ENCODE measurements at regions not wholly inside any gene's neighbourhood (a gene's known extent, or its start where the extent isn't known, plus 50 kb on each side); places are given as distances from the start of the nearest gene placed in this dataset.
"Not testable (repeated sequence)": the region's sequence is repeated elsewhere in the genome, so short reads cannot be mapped to it uniquely, and the experiment has no call there.

DNA sequence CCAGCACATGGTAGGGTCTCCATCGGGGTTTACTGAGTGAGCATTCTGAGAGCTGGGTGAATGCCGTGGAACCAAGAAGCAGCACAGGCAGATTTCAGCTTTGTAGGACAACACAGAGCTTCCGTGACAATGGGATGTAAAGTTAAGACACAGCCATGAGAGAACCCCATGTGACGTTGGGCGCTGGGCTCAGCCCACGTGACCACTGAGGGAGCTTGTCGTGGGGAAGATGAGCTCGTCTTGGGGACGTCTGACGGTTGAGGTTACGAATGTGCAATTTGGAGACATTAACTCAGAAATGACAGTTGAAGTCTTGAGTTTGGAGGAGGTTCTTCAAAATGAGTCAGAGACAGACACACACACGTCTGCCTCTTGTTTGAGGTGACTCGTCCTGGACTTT lies 51.5 kb upstream of the MUC20 start:
- H3K36me3 ChIP-seq; H3K27me3 ChIP-seq; intact Hi-C loops (cut with DNase I; ENCODE audit: low total_unique reads): not testable (repeated sequence)

DNA sequence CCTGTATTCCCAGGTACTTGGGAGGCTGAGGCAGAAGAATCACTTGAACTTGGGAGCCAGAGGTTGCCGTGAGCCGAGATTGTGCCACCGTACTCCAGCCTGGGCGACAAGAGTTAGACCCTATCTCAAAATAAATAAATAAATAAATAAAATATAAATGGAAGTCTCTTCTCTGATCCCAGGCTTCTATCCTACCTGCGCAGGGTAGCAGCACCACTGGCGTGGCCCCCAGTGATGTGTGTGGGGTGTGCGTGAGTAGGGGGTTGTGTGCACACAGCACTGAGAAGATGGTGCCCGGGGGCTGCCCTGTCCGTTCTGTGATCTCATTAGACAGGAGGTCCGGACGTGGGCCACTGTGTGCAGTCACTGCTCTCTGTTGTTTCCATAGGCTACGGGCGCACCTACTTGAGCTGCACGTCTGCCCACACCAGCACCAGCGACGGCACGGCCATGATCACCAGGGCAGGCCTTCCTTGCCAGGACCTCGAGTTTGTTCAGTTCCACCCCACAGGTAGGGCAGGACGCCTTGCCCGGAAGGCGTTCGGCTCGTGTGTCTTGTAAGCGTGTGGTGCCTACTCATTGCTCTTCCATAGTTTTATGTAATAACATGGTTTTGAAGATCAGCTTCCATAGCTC lies 52.5 kb upstream of the MUC20 start:
- intact Hi-C loops (cut with DNase I; ENCODE audit: low total_unique reads); H3K4me1 ChIP-seq; H3K9me3 ChIP-seq; H3K36me3 ChIP-seq; H3K27ac ChIP-seq; H3K4me3 ChIP-seq; H3K27me3 ChIP-seq; DNase-seq: not testable (repeated sequence)

More for the DNA sequence above, 51.5 kb upstream of the MUC20 start:
- not testable (repeated sequence) for H3K9me3 ChIP-seq, H3K4me1 ChIP-seq, H3K27ac ChIP-seq, H3K4me3 ChIP-seq, DNase-seq

DNA sequence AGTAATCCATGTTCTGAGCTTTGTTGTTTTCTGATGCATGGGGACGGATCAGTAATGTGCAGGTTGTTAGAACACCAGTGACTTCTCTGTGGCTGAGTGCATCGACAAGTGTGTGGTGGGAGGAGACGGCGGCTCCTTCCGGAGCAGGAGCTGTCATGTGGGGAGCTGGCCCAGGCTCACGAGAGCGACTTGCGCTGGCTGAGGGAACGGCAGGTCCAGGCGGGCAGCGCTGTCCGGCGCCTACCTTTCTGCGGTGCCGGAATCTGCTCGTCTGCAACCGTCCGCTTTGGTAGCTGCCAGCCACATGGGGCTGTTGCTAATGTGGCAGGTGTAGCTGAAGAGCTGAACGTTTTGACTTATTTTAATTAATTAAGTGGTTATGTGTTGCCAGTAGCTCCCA lies 55.5 kb upstream of the MUC20 start:
- H3K9me3 ChIP-seq; intact Hi-C loops (cut with DNase I; ENCODE audit: low total_unique reads); DNase-seq; H3K4me1 ChIP-seq; H3K36me3 ChIP-seq; H3K27me3 ChIP-seq; H3K4me3 ChIP-seq; H3K27ac ChIP-seq: not testable (repeated sequence)

DNA sequence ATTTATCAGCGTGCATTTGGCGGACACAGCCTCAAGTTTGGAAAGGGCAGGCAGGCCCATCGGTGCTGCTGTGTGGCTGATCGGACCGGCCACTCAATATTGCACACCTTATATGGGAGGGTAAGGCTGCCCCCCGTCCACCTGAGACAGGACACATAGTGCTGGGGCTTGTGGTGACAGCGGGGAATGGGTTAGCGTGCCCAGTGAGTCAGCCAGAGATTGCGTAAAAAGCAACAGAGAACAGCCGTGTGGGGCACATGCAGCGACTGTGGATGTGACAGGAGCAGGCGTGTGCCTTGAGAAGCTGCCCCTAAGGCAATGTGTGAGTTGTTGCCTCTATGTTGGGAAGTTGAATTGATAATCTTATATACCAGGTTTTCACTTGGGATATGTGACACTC lies 56.6 kb upstream of the MUC20 start:
- intact Hi-C loops (cut with DNase I; ENCODE audit: low total_unique reads); H3K36me3 ChIP-seq; DNase-seq; H3K9me3 ChIP-seq; H3K4me1 ChIP-seq; H3K4me3 ChIP-seq; H3K27me3 ChIP-seq; H3K27ac ChIP-seq: not testable (repeated sequence)

DNA sequence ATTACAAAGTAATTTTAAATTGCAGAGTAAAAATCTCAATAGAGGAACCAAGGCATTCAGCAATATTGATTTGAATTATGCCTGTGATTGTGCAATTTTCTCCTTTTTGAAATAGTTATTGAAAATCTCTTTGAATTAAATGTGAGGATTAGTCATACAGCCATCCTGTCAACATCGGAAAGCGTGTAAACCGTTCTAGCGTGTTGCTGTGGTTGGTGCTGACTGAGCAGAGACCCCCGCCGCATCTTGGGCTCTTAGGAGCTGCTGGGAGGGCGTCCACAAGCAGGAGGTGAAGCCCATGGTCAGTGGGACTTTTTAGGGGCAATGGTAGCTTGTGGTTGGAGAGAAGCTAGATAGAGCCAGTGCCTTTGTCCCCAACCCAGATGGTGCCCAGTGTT lies 61.6 kb upstream of the MUC20 start:
- DNase-seq; H3K4me1 ChIP-seq; H3K27ac ChIP-seq; intact Hi-C loops (cut with DNase I; ENCODE audit: low total_unique reads); H3K9me3 ChIP-seq; H3K27me3 ChIP-seq; H3K36me3 ChIP-seq: not testable (repeated sequence)
- peak overlapping the region in 1 of 2 donors; percentile 14 for H3K4me3 ChIP-seq

DNA sequence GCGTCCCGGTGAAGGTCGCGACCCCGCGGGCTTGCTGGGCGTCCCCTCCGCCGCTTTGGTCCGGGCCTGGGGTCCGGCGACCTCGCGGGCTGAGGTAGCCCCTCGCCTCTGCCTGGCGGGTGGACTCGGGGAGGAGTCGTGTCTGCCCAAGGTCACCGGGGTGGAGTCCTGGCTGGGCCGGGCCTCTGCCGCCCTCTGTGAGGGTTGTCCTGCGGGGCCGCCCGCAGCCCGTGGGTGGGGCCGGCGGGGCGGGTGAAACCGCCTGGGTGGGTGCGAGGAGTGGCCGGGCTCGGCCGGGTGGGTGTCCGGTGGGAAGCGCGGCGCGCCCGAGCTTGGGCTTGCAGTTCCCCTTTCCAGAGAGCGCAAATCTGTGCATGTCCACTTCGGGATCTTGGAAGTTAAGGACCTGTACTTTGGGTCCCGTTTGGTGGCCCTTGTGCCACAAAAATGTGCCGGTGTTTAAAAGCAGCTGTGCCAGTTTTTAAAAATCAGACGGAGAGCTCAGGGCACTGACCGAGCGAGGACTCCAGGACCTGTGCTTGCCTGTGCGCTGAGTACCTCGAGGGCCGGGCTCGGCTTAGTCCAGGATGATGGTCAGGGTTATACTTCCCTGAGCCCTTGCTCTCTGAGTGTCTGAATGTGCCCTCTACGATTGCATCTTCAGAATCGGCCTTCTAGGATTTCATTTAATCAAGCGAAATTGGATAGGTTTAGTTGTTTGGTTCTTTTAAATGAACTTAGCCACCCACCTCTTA lies 62.2 kb upstream of the MUC20 start:
- H3K9me3 ChIP-seq; H3K36me3 ChIP-seq; H3K4me1 ChIP-seq; H3K27me3 ChIP-seq; intact Hi-C loops (cut with DNase I; ENCODE audit: low total_unique reads); DNase-seq: not testable (repeated sequence)
- peak overlapping the region in 1 of 2 donors; percentile 79 for H3K27ac ChIP-seq
- H3K4me3 ChIP-seq, result peak overlapping the region; percentile 51 to 53

DNA sequence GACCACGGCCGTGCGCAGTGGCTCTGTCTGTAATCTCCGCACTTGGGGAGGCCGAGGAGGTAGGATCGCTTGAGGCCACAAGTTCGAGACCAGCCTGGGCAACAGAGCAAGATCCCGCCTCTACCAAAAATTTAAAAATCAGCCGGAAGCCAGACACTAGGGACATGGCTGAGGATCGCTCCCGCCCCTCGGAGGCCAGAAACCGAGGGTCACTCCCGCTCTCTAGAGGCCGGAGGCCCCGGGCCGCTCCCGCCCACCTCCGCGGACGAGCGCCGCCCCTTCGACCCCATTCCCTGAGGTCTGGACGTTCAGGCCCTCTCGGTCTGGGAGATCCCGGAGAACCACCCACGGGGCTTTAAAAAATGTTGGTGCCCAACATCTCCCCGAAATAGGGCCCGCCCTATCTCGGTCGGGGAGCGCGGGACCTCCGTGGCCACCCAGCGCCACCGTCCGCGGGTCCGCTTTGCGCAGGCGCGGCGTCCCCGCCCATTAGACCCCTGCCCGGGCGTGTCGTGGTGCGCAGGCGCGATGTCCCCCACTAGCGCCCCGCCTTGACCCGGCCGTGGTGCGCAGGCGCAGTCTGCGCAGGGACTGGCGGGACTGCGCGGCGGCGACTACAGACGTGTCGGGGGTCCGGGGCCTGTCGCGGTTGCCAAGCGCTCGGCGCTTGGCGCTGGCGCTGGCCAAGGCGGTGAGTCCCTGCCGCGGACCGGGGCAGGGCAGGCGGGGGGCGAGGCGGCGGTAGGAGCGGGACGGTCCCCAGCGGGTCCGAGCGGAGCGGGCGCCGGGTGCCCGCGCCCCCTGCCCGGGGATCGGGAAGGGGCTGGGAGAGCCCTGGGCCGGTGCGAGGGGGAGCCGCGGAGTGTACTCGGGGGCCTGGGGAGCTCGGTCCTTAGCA lies 63.1 kb upstream of the MUC20 start:
- H3K36me3 ChIP-seq; intact Hi-C loops (cut with DNase I; ENCODE audit: low total_unique reads): not testable (repeated sequence)

DNA sequence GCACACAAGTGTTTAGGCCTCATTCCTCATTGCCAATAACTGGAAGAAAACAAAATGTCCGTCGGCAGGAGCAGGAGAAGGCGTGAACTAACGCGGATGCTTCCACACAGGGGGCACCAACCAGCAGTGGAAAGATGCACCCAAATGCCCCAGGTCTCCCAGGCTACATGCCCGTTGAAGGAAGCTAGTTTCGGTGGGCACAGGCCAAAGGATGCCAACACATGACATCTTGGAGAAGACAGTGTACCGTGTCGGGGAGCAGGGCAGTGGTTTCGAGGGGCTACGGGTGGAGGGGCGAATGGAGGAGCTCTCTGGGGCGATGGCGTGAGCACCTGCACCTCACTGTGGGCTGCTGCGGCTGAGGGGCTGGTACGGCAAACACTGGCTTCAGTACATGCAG lies 64.7 kb upstream of the MUC20 start:
- H3K4me1 ChIP-seq; DNase-seq; H3K9me3 ChIP-seq; H3K27ac ChIP-seq; H3K4me3 ChIP-seq; H3K36me3 ChIP-seq; intact Hi-C loops (cut with DNase I; ENCODE audit: low total_unique reads); H3K27me3 ChIP-seq: not testable (repeated sequence)

More for the DNA sequence above, 63.1 kb upstream of the MUC20 start:
- TF ChIP-seq POLR2A (IDR thresholded peaks at IDR 0.05), result peak in 1 of 2 donors; percentile 83
- peak; percentile 88 to 94 for DNase-seq
- Histone ChIP-seq H3K4me3 (peak overlapping the region; percentile 51 to 53), H3K27ac (peak overlapping the region; percentile 79 to 86)
- H3K4me1 ChIP-seq, H3K27me3 ChIP-seq, H3K9me3 ChIP-seq: not testable (repeated sequence)

DNA sequence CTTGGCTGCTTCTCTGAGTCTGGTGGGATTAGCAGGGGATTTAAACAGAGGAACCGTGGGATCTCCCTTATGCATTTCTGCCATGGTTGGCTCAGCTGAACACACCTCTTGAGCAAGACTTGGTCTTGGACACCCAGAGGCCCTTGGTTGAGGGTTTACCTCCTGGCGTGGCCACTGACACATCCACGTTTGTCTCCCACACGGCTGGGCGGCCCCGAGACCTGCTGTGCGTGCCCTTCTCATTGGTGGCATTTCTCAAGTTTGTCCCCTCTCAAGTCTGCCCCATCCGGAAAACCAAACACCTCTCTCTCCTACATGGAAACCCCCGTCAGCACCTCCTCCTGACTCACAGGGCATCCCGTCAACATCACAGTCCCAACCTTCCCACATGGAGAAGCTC lies 66.0 kb upstream of the MUC20 start:
- H3K36me3 ChIP-seq; H3K27ac ChIP-seq; DNase-seq; H3K4me1 ChIP-seq; H3K9me3 ChIP-seq; H3K27me3 ChIP-seq; H3K4me3 ChIP-seq; intact Hi-C loops (cut with DNase I; ENCODE audit: low total_unique reads): not testable (repeated sequence)

DNA sequence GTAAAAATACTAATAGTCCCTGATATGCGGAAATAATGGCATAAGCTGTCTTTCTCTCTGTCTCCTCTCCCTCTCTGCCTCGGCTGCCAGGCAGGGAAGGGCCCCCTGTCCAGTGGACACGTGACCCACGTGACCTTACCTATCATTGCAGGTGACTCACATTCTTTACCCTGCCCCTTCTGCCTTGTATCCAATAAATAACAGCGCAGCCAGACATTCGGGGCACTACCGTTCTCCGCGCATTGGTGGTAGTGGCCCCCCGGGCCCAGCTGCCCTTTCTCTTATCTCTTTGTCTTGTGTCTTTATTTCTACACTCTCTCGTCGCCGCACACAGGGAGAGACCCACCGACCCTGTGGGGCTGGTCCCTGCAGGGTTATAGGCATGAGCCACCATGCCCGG lies 66.6 kb upstream of the MUC20 start:
- intact Hi-C loops (cut with DNase I; ENCODE audit: low total_unique reads); H3K27me3 ChIP-seq; H3K4me1 ChIP-seq; H3K4me3 ChIP-seq; H3K9me3 ChIP-seq; H3K36me3 ChIP-seq; H3K27ac ChIP-seq; DNase-seq: not testable (repeated sequence)
